Chondrocyte (in vitro differentiated cells): ENCODE measurements at regions not wholly inside any gene's neighbourhood (a gene's known extent, or its start where the extent isn't known, plus 50 kb on each side); places are given as distances from the start of the nearest gene placed in this dataset.

ENCODE experiments used
- DNase-seq: peaks from one replicate; pipeline ENCODE4 v3.0.0; 2021; ENCODE audit warnings: mixed read lengths, low spot score
- H3K27ac Mint-ChIP-seq: one replicate; pipeline ENCODE4 v1.8.0; 2021; ENCODE audit warnings: mild to moderate bottlenecking, moderate library complexity, mixed read lengths; ENCODE audit not compliant: unreplicated experiment
- H3K27me3 Mint-ChIP-seq: 2 replicates; pipeline ENCODE4 v1.8.0; 2021; ENCODE audit warnings: low read depth, mixed read lengths
- H3K36me3 Mint-ChIP-seq: 2 replicates; pipeline ENCODE4 v1.8.0; 2021; ENCODE audit warnings: low read depth, mixed read lengths
- H3K4me1 Mint-ChIP-seq: 2 replicates; pipeline ENCODE4 v1.8.0; 2021; ENCODE audit warnings: low read depth, mild to moderate bottlenecking, mixed read lengths
- H3K4me3 Mint-ChIP-seq: one replicate; pipeline ENCODE4 v1.8.0; 2021; ENCODE audit warnings: mild to moderate bottlenecking, moderate library complexity, mixed read lengths; ENCODE audit not compliant: unreplicated experiment
- H3K9me3 Mint-ChIP-seq: 2 replicates; pipeline ENCODE4 v1.8.0; 2021; ENCODE audit warnings: low read depth, mixed read lengths
- CTCF ChIP-seq: fragments of 200-600 bp; sonication (generic); IDR thresholded peaks from 2 replicates; pipeline ENCODE4 v1.5.0; 2021; ENCODE audit warnings: antibody characterized with exemption, mild to moderate bottlenecking, moderate library complexity

DNA sequence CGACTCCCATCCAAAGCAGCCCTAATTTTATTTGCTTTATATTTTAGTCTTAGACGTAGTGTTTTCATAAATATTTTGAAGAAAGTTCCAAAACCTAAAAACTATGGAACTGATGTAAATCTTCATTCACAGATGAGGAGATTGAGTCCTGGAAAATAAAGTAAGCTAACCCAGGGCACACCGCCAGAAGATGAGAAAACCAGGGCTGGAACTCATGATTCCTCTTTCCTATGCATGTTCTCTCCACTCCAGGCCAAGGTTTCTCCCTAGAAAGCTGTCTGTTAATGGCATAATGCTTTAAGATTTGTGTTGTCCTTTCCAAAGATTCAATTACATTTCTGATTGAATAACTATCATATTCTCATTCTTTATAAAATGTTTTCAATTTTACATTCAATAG, 78.4 kb upstream of the ZC3H15 start:
- Mint-ChIP-seq H3K9me3 (peaks cover 8% of the 10 kb centered on the region), H3K27ac (no peak overlapping the region), H3K4me3 (no peak overlapping the region), H3K36me3 (no peaks in the 10 kb centered on the region), H3K4me1 (no peaks in the 10 kb centered on the region), H3K27me3 (no peaks in the 10 kb centered on the region)
- TF ChIP-seq CTCF = no peak
- no peak for DNase-seq

DNA sequence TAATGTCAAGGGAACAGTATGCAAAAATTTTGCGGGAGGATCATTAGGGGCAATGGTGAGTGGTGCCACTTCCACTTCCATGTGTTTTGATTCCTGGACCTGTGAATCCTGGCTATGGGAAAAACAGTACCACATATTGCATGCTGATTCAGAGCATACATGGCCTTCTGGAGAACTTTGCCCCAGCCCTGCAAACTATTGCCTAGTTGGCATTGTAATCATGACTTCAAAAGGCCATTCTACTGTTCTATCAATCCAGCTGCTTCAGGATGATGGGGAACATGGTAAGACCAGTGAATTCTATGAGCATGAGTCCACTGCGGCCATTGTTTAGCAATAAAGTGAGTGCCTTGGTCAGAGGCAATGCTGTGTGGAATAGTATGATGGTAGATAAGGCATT, 75.3 kb upstream of the ZC3H15 start:
- Mint-ChIP-seq H3K27ac (no peak overlapping the region), H3K27me3 (no peaks in the 10 kb centered on the region), H3K4me3 (no peak overlapping the region), H3K36me3 (peaks cover 4% of the 10 kb centered on the region), H3K4me1 (no peaks in the 10 kb centered on the region), H3K9me3 (peaks cover 20% of the 10 kb centered on the region)
- no peak for TF ChIP-seq CTCF
- DNase-seq = no peak

- H3K27me3 Mint-ChIP-seq = no peaks in the 10 kb centered on the region
- no peaks in the 10 kb centered on the region for H3K9me3 Mint-ChIP-seq
- no peak overlapping the region for H3K4me3 Mint-ChIP-seq
- H3K4me1 Mint-ChIP-seq = peaks cover 6% of the 10 kb centered on the region
- peak overlapping the region; percentile 2 for H3K27ac Mint-ChIP-seq
- no peak for TF ChIP-seq CTCF
- peaks cover 3% of the 10 kb centered on the region for H3K36me3 Mint-ChIP-seq
- DNase-seq = no peak
Measured at GRCh38 chr2:186422226-186422625, 63.8 kb upstream of the ZC3H15 start.

GRCh38 chr2:186423481-186423880, 62.6 kb upstream of the ZC3H15 start:
- Mint-ChIP-seq H3K27me3 (no peaks in the 10 kb centered on the region), H3K4me1 (peaks cover 6% of the 10 kb centered on the region), H3K9me3 (no peaks in the 10 kb centered on the region), H3K27ac (no peak overlapping the region), H3K36me3 (no peaks in the 10 kb centered on the region), H3K4me3 (no peak overlapping the region)
- TF ChIP-seq CTCF = no peak
- no peak for DNase-seq

GRCh38 chr2:186424265-186424664, 61.8 kb upstream of the ZC3H15 start:
- H3K4me3 Mint-ChIP-seq = no peak overlapping the region
- no peak for TF ChIP-seq CTCF
- no peak overlapping the region for H3K27ac Mint-ChIP-seq
- DNase-seq = no peak
- H3K36me3 Mint-ChIP-seq = no peaks in the 10 kb centered on the region
- no peaks in the 10 kb centered on the region for H3K9me3 Mint-ChIP-seq
- H3K4me1 Mint-ChIP-seq = peaks cover 6% of the 10 kb centered on the region
- no peaks in the 10 kb centered on the region for H3K27me3 Mint-ChIP-seq
